Hepatocyte (in vitro differentiated cells): ENCODE measurements at regions not wholly inside any gene's neighbourhood (a gene's known extent, or its start where the extent isn't known, plus 50 kb on each side); places are given as distances from the start of the nearest gene placed in this dataset.

Experiments
- DNase-seq: peaks from one replicate; pipeline ENCODE4 v3.0.0-alpha.2; 2016; ENCODE audit warnings: low spot score
- H2AFZ ChIP-seq: fragments of 200-600 bp; sonication (generic); 2 replicates; pipeline ENCODE4 v1.6.0; 2016; ENCODE audit warnings: antibody characterized with exemption, mild to moderate bottlenecking
- H3K27ac ChIP-seq: fragments of 200-600 bp; sonication (generic); 2 replicates; pipeline ENCODE4 v1.5.1; 2016; ENCODE audit warnings: mild to moderate bottlenecking
- H3K27me3 ChIP-seq: fragments of 200-600 bp; sonication (generic); 2 replicates; pipeline ENCODE4 v1.6.1; 2016
- H3K36me3 ChIP-seq: fragments of 200-600 bp; sonication (generic); replicated peaks from 2 replicates; pipeline ENCODE4 v1.5.1; 2016; ENCODE audit warnings: low read depth; ENCODE audit not compliant: insufficient read depth
- H3K4me1 ChIP-seq: fragments of 200-600 bp; sonication (generic); 2 replicates; pipeline ENCODE4 v1.5.1; 2016; ENCODE audit warnings: mild to moderate bottlenecking, moderate library complexity; ENCODE audit not compliant: insufficient read depth
- H3K4me2 ChIP-seq: fragments of 200-600 bp; sonication (generic); 2 replicates; pipeline ENCODE4 v1.6.0; 2016
- H3K4me3 ChIP-seq: fragments of 200-600 bp; sonication (generic); 2 replicates; pipeline ENCODE4 v1.5.1; 2016; ENCODE audit warnings: mild to moderate bottlenecking
- H3K79me2 ChIP-seq: fragments of 200-600 bp; sonication (generic); 2 replicates; pipeline ENCODE4 v1.6.0; 2017; ENCODE audit warnings: mild to moderate bottlenecking
- H3K9me2 ChIP-seq: fragments of 200-600 bp; sonication (generic); replicated peaks from 2 replicates; pipeline ENCODE4 v1.6.0; 2017; ENCODE audit warnings: mild to moderate bottlenecking; ENCODE audit not compliant: insufficient read depth
- H3K9me3 ChIP-seq: fragments of 200-600 bp; sonication (generic); 2 replicates; pipeline ENCODE4 v1.5.1; 2016; ENCODE audit warnings: low read depth, mild to moderate bottlenecking
- H4K20me1 ChIP-seq: fragments of 200-600 bp; sonication (generic); 2 replicates; pipeline ENCODE4 v1.6.0; 2016; ENCODE audit warnings: mild to moderate bottlenecking; ENCODE audit not compliant: insufficient read depth, poor library complexity, severe bottlenecking
- CTCF ChIP-seq: fragments of 200-600 bp; sonication (generic); IDR thresholded peaks from 2 replicates; pipeline ENCODE4 v1.5.1; 2016; ENCODE audit warnings: antibody characterized with exemption, mild to moderate bottlenecking; ENCODE audit not compliant: poor library complexity
- EZH2 ChIP-seq: fragments of 200-600 bp; sonication (generic); IDR thresholded peaks from 2 replicates; pipeline ENCODE4 v1.6.1; 2016; ENCODE audit warnings: antibody characterized with exemption, mild to moderate bottlenecking, borderline replicate concordance
- EZH2phosphoT487 ChIP-seq: fragments of 200-600 bp; sonication (generic); IDR thresholded peaks from one replicate; pipeline ENCODE4 v1.6.1; 2018; ENCODE audit warnings: antibody characterized with exemption, mild to moderate bottlenecking, low read depth, moderate library complexity; ENCODE audit not compliant: unreplicated experiment, severe bottlenecking
- WGBS: methylation state at CpG from one replicate; pipeline ENCODE4 v1.1.6; 2016; ENCODE audit warnings: low lambda C conversion rate; ENCODE audit errors: missing lambda C conversion rate; 5-methylcytosine and 5-hydroxymethylcytosine counted together

- Histone ChIP-seq H3K79me2 (no peaks in the 10 kb centered on the region), H3K36me3 (no peaks in the 10 kb centered on the region), H2AFZ (no peak overlapping the region), H3K27ac (no peak overlapping the region), H3K9me3 (no peaks in the 10 kb centered on the region), H3K4me1 (no peaks in the 10 kb centered on the region), H4K20me1 (no peaks in the 10 kb centered on the region), H3K27me3 (no peaks in the 10 kb centered on the region), H3K4me2 (no peak overlapping the region), H3K4me3 (no peak overlapping the region), H3K9me2 (no peaks in the 10 kb centered on the region)
- TF ChIP-seq CTCF = no peak
- TF ChIP-seq EZH2phosphoT487 = no peak
- TF ChIP-seq EZH2 = no peak
- DNase-seq = no peak
- 96% methylated on average over 12 of the region's 12 CpGs for WGBS
Measured at GRCh38 chr7:119890631-119891030, 382.3 kb upstream of the KCND2 start.

- no peak for TF ChIP-seq CTCF
- no peak for TF ChIP-seq EZH2phosphoT487
- no peak for TF ChIP-seq EZH2
- no peak for DNase-seq
- H3K36me3 ChIP-seq = no peaks in the 10 kb centered on the region
- H3K79me2 ChIP-seq = no peaks in the 10 kb centered on the region
- H3K27me3 ChIP-seq = no peaks in the 10 kb centered on the region
- H3K4me2 ChIP-seq = no peak overlapping the region
- H3K4me3 ChIP-seq = no peak overlapping the region
- no peaks in the 10 kb centered on the region for H3K9me3 ChIP-seq
- no peaks in the 10 kb centered on the region for H3K9me2 ChIP-seq
- H3K27ac ChIP-seq = no peak overlapping the region
- H4K20me1 ChIP-seq = no peaks in the 10 kb centered on the region
- 81% methylated on average over 1 of the region's 1 CpG for WGBS
- no peak overlapping the region for H2AFZ ChIP-seq
- H3K4me1 ChIP-seq = no peaks in the 10 kb centered on the region
Measured at GRCh38 chr7:119895320-119895719, 377.7 kb upstream of the KCND2 start.

GRCh38 chr7:119896386-119896785 is 376.6 kb upstream of the KCND2 start:
- H3K27me3 ChIP-seq = no peaks in the 10 kb centered on the region
- no peaks in the 10 kb centered on the region for H3K79me2 ChIP-seq
- H3K4me1 ChIP-seq = no peaks in the 10 kb centered on the region
- H3K9me3 ChIP-seq = no peaks in the 10 kb centered on the region
- no peak for TF ChIP-seq CTCF
- no peak for TF ChIP-seq EZH2
- TF ChIP-seq EZH2phosphoT487 = no peak
- no peak for DNase-seq
- no peaks in the 10 kb centered on the region for H3K9me2 ChIP-seq
- no peak overlapping the region for H3K4me3 ChIP-seq
- no peak overlapping the region for H2AFZ ChIP-seq
- no peak overlapping the region for H3K4me2 ChIP-seq
- no peaks in the 10 kb centered on the region for H3K36me3 ChIP-seq
- no peak overlapping the region for H3K27ac ChIP-seq
- H4K20me1 ChIP-seq = no peaks in the 10 kb centered on the region

GRCh38 chr7:119900996-119901672 is 371.8 kb upstream of the KCND2 start:
- Histone ChIP-seq H3K4me1 (no peaks in the 10 kb centered on the region), H4K20me1 (no peaks in the 10 kb centered on the region), H3K9me3 (no peaks in the 10 kb centered on the region), H3K4me2 (no peak overlapping the region), H3K4me3 (no peak overlapping the region), H3K27me3 (no peaks in the 10 kb centered on the region), H3K27ac (no peak overlapping the region), H2AFZ (no peak overlapping the region), H3K79me2 (no peaks in the 10 kb centered on the region), H3K9me2 (no peaks in the 10 kb centered on the region), H3K36me3 (no peaks in the 10 kb centered on the region)
- no peak for DNase-seq
- 79% methylated on average over 5 of the region's 5 CpGs for WGBS
- no peak for TF ChIP-seq CTCF
- no peak for TF ChIP-seq EZH2
- TF ChIP-seq EZH2phosphoT487 = no peak
